ENCODE measurements at regions not wholly inside any gene's neighbourhood (a gene's known extent, or its start where the extent isn't known, plus 50 kb on each side); places are given as distances from the start of the nearest gene placed in this dataset.

DNA sequence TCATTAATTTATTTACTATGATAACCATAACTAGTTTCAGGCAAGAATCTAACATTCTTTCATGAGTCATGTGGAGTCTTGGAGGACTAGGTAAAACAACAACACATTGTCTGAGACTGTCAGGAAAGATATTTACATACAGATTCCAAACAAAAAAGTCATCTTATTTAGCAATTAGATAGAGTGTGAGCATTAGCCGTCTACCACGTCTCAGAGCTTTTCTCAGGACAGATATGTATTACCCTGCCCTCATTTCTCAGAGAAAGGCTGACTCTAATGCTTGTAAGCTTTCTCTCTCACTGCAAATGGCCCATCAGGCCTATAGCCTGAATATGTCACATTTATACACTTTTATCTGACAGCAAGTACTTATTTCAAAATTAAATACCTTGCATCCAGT is 312.1 kb upstream of the PCDH20 start:
- no peak for DNase-seq (ENCODE audit: low spot score)
- no peak for TF ChIP-seq CTCF (IDR thresholded peaks at IDR 0.05; ENCODE audit: extremely low read depth, missing control alignments)

GRCh38 chr13:61725806-61726205 is 310.2 kb upstream of the PCDH20 start:
- TF ChIP-seq CTCF (IDR thresholded peaks at IDR 0.05; ENCODE audit: extremely low read depth, missing control alignments), result no peak
- DNase-seq (ENCODE audit: low spot score), result no peak

- TF ChIP-seq CTCF (IDR thresholded peaks at IDR 0.05; ENCODE audit: extremely low read depth, missing control alignments), result no peak
- DNase-seq (ENCODE audit: low spot score), result no peak
Measured at GRCh38 chr13:61722119-61722518, 306.5 kb upstream of the PCDH20 start.

DNA sequence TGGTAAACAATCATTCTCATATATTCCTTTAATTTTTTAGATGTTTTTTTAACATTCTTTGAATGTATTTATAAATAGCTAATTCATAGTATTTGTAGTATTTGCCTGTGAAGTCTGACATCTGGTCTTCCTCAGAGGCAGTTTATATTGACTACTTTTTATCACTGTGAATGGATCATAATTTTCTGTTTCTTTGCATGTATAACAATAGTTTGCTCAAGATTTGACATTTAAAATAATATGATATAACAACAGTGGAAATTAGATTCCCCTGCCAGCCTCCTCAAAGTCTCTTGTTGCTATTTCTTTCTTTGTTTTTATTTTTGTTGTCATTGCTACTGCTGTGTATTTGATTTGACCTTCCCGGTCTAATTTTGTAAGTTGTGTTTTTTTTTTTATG is 297.0 kb upstream of the PCDH20 start:
- no peak for TF ChIP-seq CTCF (IDR thresholded peaks at IDR 0.05; ENCODE audit: extremely low read depth, missing control alignments)
- no peak for DNase-seq (ENCODE audit: low spot score)

DNA sequence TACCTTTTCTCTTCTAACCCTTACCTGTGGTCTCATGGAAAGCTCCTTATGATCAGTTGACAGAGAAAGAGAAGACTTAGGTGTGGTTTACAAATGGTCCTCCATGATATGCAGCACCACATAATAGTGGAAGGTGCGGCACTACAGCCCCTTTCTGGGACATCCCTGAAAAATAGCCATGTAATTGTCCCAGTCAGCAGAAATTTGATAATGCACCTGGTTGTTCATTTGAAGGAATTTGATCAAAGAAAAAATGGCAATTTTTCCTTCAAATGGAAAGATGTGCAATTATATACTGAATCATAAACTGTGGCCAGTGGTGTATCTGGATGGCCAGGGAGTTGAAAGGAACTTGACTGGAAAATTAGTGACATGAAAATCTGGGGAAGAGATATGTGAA is 293.6 kb upstream of the PCDH20 start:
- DNase-seq (ENCODE audit: low spot score), result no peak
- TF ChIP-seq CTCF (IDR thresholded peaks at IDR 0.05; ENCODE audit: extremely low read depth, missing control alignments), result no peak

DNA sequence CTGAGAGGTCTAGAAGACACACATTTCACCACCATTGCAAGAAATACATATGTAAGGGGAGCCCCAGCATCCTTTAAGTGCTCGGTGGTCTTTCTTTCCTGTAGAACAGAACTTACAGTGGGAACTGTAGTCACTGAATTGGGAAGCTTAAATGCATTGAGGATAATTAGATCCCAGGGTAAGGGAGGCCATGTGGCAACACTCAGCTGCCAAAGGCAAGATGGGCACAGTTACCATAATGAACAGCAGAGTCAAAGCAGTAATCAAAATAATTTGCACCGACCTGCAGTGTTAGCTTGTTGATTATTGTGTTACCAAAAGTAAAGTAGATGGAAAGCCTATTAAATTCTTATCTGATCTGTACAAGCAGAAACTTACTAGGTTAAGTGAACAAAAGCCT is 291.2 kb upstream of the PCDH20 start:
- DNase-seq (ENCODE audit: low spot score), result no peak
- TF ChIP-seq CTCF (IDR thresholded peaks at IDR 0.05; ENCODE audit: extremely low read depth, missing control alignments), result no peak

- no peak for DNase-seq (ENCODE audit: low spot score)
Measured at GRCh38 chr13:61700620-61701019, 285.0 kb upstream of the PCDH20 start.

More at GRCh38 chr13:61700620-61701019, 285.0 kb upstream of the PCDH20 start:
- no peak for TF ChIP-seq CTCF (IDR thresholded peaks at IDR 0.05; ENCODE audit: extremely low read depth, missing control alignments)
